ENCODE measurements at regions not wholly inside any gene's neighbourhood (a gene's known extent, or its start where the extent isn't known, plus 50 kb on each side); places are given as distances from the start of the nearest gene placed in this dataset.

DNA sequence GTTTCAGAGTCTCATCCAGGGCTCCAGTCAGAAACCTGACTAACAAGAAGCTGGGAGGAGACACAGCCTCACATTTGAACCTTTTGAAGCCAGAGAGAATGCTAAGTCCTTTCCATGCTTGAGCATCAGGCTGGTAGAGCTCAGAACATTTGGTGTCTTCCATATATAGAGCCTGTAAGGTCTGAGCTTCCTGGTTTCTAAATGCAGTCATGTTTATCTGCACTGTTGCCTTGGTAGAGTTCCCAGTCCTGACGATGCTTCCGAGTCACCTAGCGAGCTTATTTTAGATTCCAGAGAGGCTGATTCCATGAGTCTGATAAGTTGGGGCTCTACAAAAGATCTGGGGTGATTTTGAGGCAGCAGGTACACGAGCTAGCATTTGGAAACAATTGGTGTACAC lies 68.4 kb upstream of the SORL1 start:
- TF ChIP-seq, protein P1, sequence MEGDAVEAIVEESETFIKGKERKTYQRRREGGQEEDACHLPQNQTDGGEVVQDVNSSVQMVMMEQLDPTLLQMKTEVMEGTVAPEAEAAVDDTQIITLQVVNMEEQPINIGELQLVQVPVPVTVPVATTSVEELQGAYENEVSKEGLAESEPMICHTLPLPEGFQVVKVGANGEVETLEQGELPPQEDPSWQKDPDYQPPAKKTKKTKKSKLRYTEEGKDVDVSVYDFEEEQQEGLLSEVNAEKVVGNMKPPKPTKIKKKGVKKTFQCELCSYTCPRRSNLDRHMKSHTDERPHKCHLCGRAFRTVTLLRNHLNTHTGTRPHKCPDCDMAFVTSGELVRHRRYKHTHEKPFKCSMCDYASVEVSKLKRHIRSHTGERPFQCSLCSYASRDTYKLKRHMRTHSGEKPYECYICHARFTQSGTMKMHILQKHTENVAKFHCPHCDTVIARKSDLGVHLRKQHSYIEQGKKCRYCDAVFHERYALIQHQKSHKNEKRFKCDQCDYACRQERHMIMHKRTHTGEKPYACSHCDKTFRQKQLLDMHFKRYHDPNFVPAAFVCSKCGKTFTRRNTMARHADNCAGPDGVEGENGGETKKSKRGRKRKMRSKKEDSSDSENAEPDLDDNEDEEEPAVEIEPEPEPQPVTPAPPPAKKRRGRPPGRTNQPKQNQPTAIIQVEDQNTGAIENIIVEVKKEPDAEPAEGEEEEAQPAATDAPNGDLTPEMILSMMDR (IDR thresholded peaks at IDR 0.05): no peak
- no peak for TF ChIP-seq POLR2A (IDR thresholded peaks at IDR 0.05)

DNA sequence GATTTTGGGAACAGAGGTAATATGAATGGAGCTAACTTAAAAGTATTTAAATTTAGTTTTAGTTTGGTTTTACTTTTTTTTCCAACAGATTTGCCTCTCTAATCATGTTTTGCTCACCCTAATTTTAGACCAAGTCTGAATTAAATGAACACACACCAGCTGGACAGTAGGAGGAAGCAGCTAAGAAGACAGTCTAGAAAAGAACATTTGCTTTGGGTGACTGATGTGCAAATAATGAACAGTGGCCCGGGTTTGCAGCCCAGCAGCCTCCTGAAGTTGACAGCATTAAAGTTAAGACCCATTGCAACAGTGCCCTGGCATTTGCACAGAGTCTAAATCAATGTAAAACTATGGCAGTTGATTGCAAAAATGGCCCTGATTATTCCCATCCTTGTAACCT lies 66.4 kb upstream of the SORL1 start:
- no peaks in the 10 kb centered on the region for H3K27me3 ChIP-seq
- DNase-seq: no peak
- H3K36me3 ChIP-seq (replicated peaks in 1 of 2; ENCODE audit: insufficient read depth in 1 of 2, low read depth in 2 of 2): no peaks in the 10 kb centered on the region
- intact Hi-C loops (cut with DNase I): no loop called here
- no peak overlapping the region for H3K27ac ChIP-seq
- H3K4me1 ChIP-seq: no peaks in the 10 kb centered on the region
- TF ChIP-seq, protein P1 (IDR thresholded peaks at IDR 0.05): no peak
- no peak for TF ChIP-seq POLR2A (IDR thresholded peaks at IDR 0.05)
- no peak overlapping the region for H3K4me3 ChIP-seq
- ATAC-seq: no peak
- H3K9me3 ChIP-seq: no peaks in the 10 kb centered on the region
- WGBS, 2 donors: 12 to 29% methylated on average over 1 of the region's 1 CpG

More for the DNA sequence above, 68.4 kb upstream of the SORL1 start:
- Histone ChIP-seq H3K27ac (no peak overlapping the region), H3K27me3 (no peaks in the 10 kb centered on the region), H3K36me3 (replicated peaks in 1 of 2; ENCODE audit: insufficient read depth in 1 of 2, low read depth in 2 of 2) (no peaks in the 10 kb centered on the region), H3K4me3 (no peak overlapping the region), H3K9me3 (no peaks in the 10 kb centered on the region), H3K4me1 (no peaks in the 10 kb centered on the region)
- ATAC-seq: no peak
- intact Hi-C loops (cut with DNase I): no loop called here
- DNase-seq: no peak
- WGBS, 2 donors: 40 to 69% methylated on average over 2 to 4 of the region's 4 CpGs
